Activated CD4-positive, alpha-beta T cell treated with anti-CD3 and anti-CD28 coated beads, Interleukin-2, amount 50 U/mL, for 24 hours (primary cell): ENCODE measurements at regions not wholly inside any gene's neighbourhood (a gene's known extent, or its start where the extent isn't known, plus 50 kb on each side); places are given as distances from the start of the nearest gene placed in this dataset.

Experiments
- DNase-seq, 2 donors: peaks; one replicate each; pipeline ENCODE4 v3.0.0-alpha.2; 2020; ENCODE audit warnings: low read depth in 1 of 2, low spot score in 1 of 2

- no peak for DNase-seq
These were observed 529.2 kb upstream of the KLHL29 start for GRCh38 chr2:22855761-22856184.

GRCh38 chr2:22867973-22868372, 517.0 kb upstream of the KLHL29 start:
- no peak for DNase-seq

- no peak for DNase-seq
These were observed 506.9 kb upstream of the KLHL29 start for GRCh38 chr2:22878121-22878520.

GRCh38 chr2:22879009-22879863, 505.7 kb upstream of the KLHL29 start:
- no peak for DNase-seq

GRCh38 chr2:22880161-22880560, 504.8 kb upstream of the KLHL29 start:
- no peak for DNase-seq

GRCh38 chr2:22882011-22882410, 503.0 kb upstream of the KLHL29 start:
- no peak for DNase-seq

GRCh38 chr2:22882643-22883042, 502.3 kb upstream of the KLHL29 start:
- DNase-seq: no peak

GRCh38 chr2:22883054-22883453, 501.9 kb upstream of the KLHL29 start:
- DNase-seq: no peak

- no peak for DNase-seq
These were observed 499.7 kb upstream of the KLHL29 start for GRCh38 chr2:22885245-22885644.

- no peak for DNase-seq
These were observed 497.6 kb upstream of the KLHL29 start for GRCh38 chr2:22887426-22887825.

GRCh38 chr2:22887845-22888244, 497.1 kb upstream of the KLHL29 start:
- DNase-seq: no peak

GRCh38 chr2:22890132-22890531, 494.8 kb upstream of the KLHL29 start:
- no peak for DNase-seq

- no peak for DNase-seq
These were observed 491.0 kb upstream of the KLHL29 start for GRCh38 chr2:22893761-22894517.

- no peak for DNase-seq
These were observed 490.2 kb upstream of the KLHL29 start for GRCh38 chr2:22894761-22895160.

- no peak for DNase-seq
These were observed 487.6 kb upstream of the KLHL29 start for GRCh38 chr2:22897428-22897827.

GRCh38 chr2:22900674-22901073, 484.3 kb upstream of the KLHL29 start:
- no peak for DNase-seq

GRCh38 chr2:22901471-22902179, 483.4 kb upstream of the KLHL29 start:
- no peak for DNase-seq

- no peak for DNase-seq
These were observed 482.8 kb upstream of the KLHL29 start for GRCh38 chr2:22902180-22902550.

- DNase-seq: no peak
These were observed 482.3 kb upstream of the KLHL29 start for GRCh38 chr2:22902662-22903165.

- DNase-seq: no peak
These were observed 481.4 kb upstream of the KLHL29 start for GRCh38 chr2:22903616-22904015.

GRCh38 chr2:22904126-22904684, 480.8 kb upstream of the KLHL29 start:
- DNase-seq: no peak
